GM21367 (cell line): ENCODE measurements at regions not wholly inside any gene's neighbourhood (a gene's known extent, or its start where the extent isn't known, plus 50 kb on each side); places are given as distances from the start of the nearest gene placed in this dataset.
"Not testable (repeated sequence)": the region's sequence is repeated elsewhere in the genome, so short reads cannot be mapped to it uniquely, and the experiment has no call there.

ENCODE experiments used
- ATAC-seq: cut with Tn5 transposase; IDR thresholded peaks from one replicate; pipeline ENCODE4 v1.9.1; 2021; ENCODE audit not compliant: unreplicated experiment

DNA sequence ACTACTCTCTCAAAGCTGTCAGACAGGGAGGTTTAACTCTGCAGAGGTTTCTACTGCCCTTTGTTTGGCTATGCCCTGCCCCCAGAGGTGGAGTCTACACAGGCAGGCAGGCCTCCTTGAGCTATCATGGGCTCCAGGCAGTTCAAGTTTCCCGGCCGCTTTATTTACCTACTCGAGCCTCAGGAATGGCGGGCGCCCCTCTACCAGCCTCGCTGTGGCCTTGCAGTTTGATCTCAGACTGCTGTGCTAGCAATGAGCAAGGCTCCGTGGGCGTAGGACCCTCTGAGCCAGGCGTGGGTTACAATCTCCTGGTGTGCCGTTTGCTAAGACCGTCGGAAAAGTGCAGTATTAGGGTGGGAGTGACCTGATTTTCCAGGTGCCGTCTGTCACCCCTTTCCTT, 124.3 kb downstream of the PTCHD1 start:
- not testable (repeated sequence) for ATAC-seq

DNA sequence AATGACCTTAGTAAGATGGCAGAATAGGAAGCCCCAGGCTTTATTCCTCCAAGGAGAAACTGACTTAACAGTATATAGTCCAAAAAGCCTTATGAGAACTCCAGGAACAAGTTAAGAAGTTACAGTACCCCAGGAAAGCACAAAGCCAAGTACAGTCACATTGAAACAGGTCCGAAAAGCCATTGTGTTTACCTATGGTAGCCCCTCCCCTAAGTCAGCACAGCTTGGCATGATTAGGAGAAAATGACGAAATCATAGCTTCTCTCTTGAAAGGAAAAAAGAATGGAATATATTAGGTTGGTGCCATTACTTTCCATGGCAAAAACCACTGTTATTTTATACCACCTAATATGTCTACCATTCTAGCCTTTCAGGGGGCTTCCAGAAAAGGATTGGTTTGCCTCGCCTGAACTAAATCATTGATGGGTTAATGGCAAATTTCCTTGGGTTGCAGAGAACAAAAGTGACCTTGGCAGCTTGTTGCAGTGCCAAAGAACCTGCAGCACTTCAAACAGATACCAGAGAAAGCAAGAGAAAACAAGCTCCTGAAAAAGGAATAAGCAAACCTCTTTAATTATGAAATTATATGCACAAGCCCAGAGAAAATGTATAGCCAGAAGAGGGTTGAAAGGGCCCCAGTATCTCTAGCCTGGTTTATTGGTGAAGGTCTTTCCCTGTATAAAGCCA, 130.6 kb downstream of the PTCHD1 start:
- no peak for ATAC-seq

- ATAC-seq: no peak
Observed at GRCh38 chrX:23465985-23466384, 131.3 kb downstream of the PTCHD1 start.

GRCh38 chrX:23478056-23478455, 143.4 kb downstream of the PTCHD1 start:
- ATAC-seq: no peak

GRCh38 chrX:23478561-23478960, 143.9 kb downstream of the PTCHD1 start:
- ATAC-seq: no peak

- no peak for ATAC-seq
Observed at GRCh38 chrX:23482561-23482960, 147.9 kb downstream of the PTCHD1 start.

DNA sequence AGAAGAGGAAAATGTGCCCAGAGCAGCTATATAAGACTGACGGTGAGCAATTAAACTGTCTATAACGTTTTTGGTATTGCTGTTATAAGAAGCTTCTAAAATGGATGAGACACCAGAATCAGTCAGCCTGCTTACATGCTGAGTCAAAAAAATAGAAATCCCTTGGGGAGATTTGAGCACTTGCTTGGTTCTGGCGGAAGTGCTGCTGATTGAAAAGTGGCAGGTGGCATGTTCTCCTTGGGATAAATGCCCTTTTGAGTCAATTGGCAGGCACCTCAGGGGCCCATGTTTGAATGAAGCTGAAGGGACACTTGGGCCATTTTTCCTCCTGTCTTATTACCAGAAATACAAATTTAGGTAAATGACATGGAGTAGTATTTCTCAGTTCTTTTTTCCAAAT, 148.7 kb downstream of the PTCHD1 start:
- no peak for ATAC-seq

GRCh38 chrX:23493941-23494374, 159.3 kb downstream of the PTCHD1 start:
- no peak for ATAC-seq

GRCh38 chrX:23494741-23495140, 160.1 kb downstream of the PTCHD1 start:
- ATAC-seq: no peak

DNA sequence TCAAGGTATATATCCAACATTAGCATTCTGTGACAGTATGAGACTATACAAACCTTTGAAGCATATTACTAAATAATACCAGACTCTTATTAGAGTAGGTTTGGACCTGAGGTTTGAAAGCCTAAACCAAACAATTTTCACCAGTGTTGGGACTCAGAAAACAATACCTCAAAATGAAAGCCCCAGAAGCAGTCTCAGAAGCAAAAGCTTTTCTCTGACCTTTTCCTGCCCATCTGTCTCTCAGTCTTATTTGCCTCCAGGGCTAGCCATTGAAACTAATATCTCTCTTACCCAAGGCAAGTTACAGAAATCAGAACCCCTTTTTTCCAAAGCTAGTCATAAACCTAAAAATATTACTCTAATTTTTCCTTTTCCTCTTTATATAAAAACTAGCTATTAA, 163.3 kb downstream of the PTCHD1 start:
- ATAC-seq: no peak

GRCh38 chrX:23501974-23502373, 165.3 kb upstream of the PRDX4 start:
- ATAC-seq: no peak

GRCh38 chrX:23503835-23504539, 163.3 kb upstream of the PRDX4 start:
- no peak for ATAC-seq

- no peak for ATAC-seq
Observed at GRCh38 chrX:23504540-23504884, 162.8 kb upstream of the PRDX4 start.

GRCh38 chrX:23504895-23505294, 162.4 kb upstream of the PRDX4 start:
- no peak for ATAC-seq

- ATAC-seq: no peak
Observed at GRCh38 chrX:23505531-23506303, 161.6 kb upstream of the PRDX4 start.

GRCh38 chrX:23509256-23509655, 158.0 kb upstream of the PRDX4 start:
- no peak for ATAC-seq

DNA sequence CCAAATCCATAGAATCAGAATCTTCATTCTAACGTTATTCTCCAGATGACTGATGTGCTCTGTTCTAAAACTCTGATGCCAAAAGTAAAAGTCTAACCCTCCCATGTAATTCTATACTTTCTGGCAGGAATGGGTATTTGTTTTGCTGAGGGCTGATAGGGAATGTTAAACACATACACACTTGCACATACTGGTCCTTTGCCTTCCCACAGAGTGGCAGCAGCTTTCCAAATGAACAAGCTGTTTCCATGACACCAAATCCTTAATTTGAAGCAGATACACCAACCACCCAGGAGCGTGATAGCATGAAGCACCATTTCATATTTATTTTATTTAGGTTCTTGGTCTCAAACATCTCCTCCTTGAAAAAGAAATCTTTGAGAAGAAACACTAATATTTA, 155.5 kb upstream of the PRDX4 start:
- no peak for ATAC-seq

GRCh38 chrX:23513121-23513520, 154.2 kb upstream of the PRDX4 start:
- no peak for ATAC-seq

DNA sequence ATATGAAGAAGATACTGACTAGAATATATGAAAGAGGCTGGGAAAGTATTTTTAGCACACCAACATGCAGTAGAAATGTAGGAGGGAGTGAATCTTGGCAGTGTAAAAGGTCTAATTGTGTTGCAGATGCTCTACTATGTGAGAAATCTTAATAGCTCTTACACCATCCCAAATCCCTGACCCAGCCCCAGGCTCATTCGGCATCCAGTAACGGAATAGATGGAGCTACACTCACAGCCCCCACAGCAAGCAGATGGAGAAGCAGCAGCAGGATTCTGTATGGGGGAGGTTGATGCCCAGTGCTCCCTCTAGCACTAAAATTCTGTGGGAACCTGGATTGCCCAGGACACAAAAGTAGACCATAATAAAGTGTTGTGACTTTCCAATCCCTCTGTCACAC, 153.2 kb upstream of the PRDX4 start:
- ATAC-seq: no peak

DNA sequence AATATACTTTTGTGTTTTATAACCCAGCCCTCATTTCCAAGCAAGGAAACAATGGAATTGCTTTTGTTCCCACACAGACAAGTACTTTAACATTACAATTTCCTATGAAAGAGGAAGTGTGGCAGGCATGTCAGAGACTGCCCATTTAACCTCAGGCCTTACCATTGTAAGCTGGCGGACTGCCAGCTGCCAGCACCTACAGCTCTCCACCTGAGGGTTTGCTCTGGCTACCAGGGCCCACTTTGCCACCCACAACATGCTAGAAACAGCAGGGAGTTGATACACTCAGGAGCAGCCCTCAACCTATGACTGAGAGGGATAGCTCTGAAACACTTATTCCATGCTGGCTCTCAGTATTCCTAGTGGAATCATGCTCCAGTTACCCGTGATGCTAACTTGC, 152.3 kb upstream of the PRDX4 start:
- no peak for ATAC-seq

DNA sequence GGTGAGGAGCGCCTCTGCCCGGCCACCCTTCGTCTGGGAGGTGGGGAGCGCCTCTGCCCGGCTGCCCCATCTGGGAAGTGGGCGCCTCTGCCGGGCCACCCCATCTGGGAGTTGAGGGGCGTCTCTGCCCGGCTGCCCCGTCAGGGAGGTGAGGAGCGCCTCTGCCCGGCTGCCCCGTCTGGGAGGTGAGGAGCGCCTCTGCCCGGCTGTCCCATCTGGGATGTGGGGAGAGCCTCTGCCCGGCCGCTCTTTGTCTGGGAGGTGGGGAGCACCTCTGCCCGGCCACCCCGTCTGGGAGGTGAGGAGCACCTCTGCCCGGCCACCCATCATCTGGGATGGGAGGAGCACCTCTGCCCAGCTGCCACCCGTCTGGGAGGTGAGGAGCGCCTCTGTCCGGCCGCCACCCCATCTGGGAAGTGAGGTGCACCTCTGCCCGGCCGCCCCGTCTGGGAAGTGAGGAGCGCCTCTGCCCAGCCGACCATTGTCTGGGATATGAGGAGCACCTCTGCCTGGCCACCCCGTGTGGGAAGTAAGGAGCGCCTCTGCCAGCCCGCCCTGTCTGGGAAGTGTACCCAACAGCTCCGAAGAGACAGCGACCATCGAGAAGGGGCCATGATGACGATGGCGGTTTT, 144.2 kb upstream of the PRDX4 start:
- ATAC-seq: not testable (repeated sequence)

GRCh38 chrX:23524467-23524866, 142.8 kb upstream of the PRDX4 start:
- ATAC-seq: no peak
